Tibial nerve (tissue), 4 donors: ENCODE measurements at regions not wholly inside any gene's neighbourhood (a gene's known extent, or its start where the extent isn't known, plus 50 kb on each side); places are given as distances from the start of the nearest gene placed in this dataset.

Experiments used
- CTCF ChIP-seq, 5 experiments: fragments of 200-600 bp in 3 of 5; fragments of 450-650 bp in 2 of 5; sonication (generic) in 3 of 5; IDR thresholded peaks; one replicate each; pipeline ENCODE4 v1.5.1; 2016 to 2019; ENCODE audit warnings: antibody characterized with exemption in 5 of 5, mild to moderate bottlenecking in 3 of 5, moderate library complexity in 2 of 5
- EP300 ChIP-seq, 2 donors: sonication (generic); formaldehyde crosslinking; IDR thresholded peaks; one replicate each; pipeline ENCODE4 v1.6.1; 2017; ENCODE audit warnings: antibody characterized with exemption in 2 of 2, mild to moderate bottlenecking in 1 of 2

GRCh38 chr16:87117936-87118335 lies 199.3 kb downstream of the C16orf95 start:
- no peak for TF ChIP-seq CTCF (IDR thresholded peaks at IDR 0.05)
- TF ChIP-seq EP300 (IDR thresholded peaks at IDR 0.05) = no peak
